HG03565 (cell line): ENCODE measurements at regions not wholly inside any gene's neighbourhood (a gene's known extent, or its start where the extent isn't known, plus 50 kb on each side); places are given as distances from the start of the nearest gene placed in this dataset.

Experiments used
- ATAC-seq: cut with Tn5 transposase; IDR thresholded peaks from one replicate; pipeline ENCODE4 v1.9.1; 2021; ENCODE audit warnings: mild to moderate bottlenecking, moderate library complexity; ENCODE audit not compliant: unreplicated experiment

- no peak for ATAC-seq
Observed at GRCh38 chr3:147575391-147575790, 166.2 kb downstream of the ZIC1 start.

- ATAC-seq = no peak
Observed at GRCh38 chr3:147582642-147583041, 173.5 kb downstream of the ZIC1 start.

- ATAC-seq = no peak
Observed at GRCh38 chr3:147589016-147589415, 179.9 kb downstream of the ZIC1 start.

GRCh38 chr3:147604136-147604535 is 195.0 kb downstream of the ZIC1 start:
- no peak for ATAC-seq

GRCh38 chr3:147613725-147614124 is 204.6 kb downstream of the ZIC1 start:
- ATAC-seq = no peak

GRCh38 chr3:147614210-147614609 is 205.0 kb downstream of the ZIC1 start:
- no peak for ATAC-seq

- no peak for ATAC-seq
Observed at GRCh38 chr3:147615035-147615434, 205.9 kb downstream of the ZIC1 start.

- no peak for ATAC-seq
Observed at GRCh38 chr3:147616998-147617619, 207.9 kb downstream of the ZIC1 start.

GRCh38 chr3:147618691-147619090 is 209.5 kb downstream of the ZIC1 start:
- no peak for ATAC-seq

- ATAC-seq = no peak
Observed at GRCh38 chr3:147619921-147620560, 210.9 kb downstream of the ZIC1 start.

GRCh38 chr3:147620906-147621305 is 211.7 kb downstream of the ZIC1 start:
- ATAC-seq = no peak

- ATAC-seq = no peak
Observed at GRCh38 chr3:147630921-147631415, 221.8 kb downstream of the ZIC1 start.

GRCh38 chr3:147640781-147641180 is 231.6 kb downstream of the ZIC1 start:
- ATAC-seq = no peak

GRCh38 chr3:147645761-147646160 is 236.6 kb downstream of the ZIC1 start:
- ATAC-seq = no peak

GRCh38 chr3:147649475-147649874 is 240.3 kb downstream of the ZIC1 start:
- ATAC-seq = no peak

- no peak for ATAC-seq
Observed at GRCh38 chr3:147651107-147651778, 242.1 kb downstream of the ZIC1 start.

- ATAC-seq = no peak
Observed at GRCh38 chr3:147652651-147653366, 243.6 kb downstream of the ZIC1 start.

GRCh38 chr3:147653367-147653923 is 244.3 kb downstream of the ZIC1 start:
- no peak for ATAC-seq

- ATAC-seq = no peak
Observed at GRCh38 chr3:147654827-147655226, 245.7 kb downstream of the ZIC1 start.

- ATAC-seq = no peak
Observed at GRCh38 chr3:147655236-147655635, 246.1 kb downstream of the ZIC1 start.

GRCh38 chr3:147656023-147656422 is 246.9 kb downstream of the ZIC1 start:
- no peak for ATAC-seq
